Osteoblast (primary cell): ENCODE measurements at regions not wholly inside any gene's neighbourhood (a gene's known extent, or its start where the extent isn't known, plus 50 kb on each side); places are given as distances from the start of the nearest gene placed in this dataset.

Experiments
- DNase-seq: peaks from one replicate; pipeline ENCODE4 v3.0.0; 2011; ENCODE audit warnings: low spot score, mixed read lengths; ENCODE audit not compliant: insufficient read length; ENCODE audit errors: missing footprints
- H2AFZ ChIP-seq: 2 replicates; pipeline ENCODE4 v1.6.0; 2011; ENCODE audit warnings: mild to moderate bottlenecking, low read length
- H3K27ac ChIP-seq: 2 replicates; pipeline ENCODE4 v1.5.1; 2011; ENCODE audit warnings: mild to moderate bottlenecking, low read depth, low read length, moderate library complexity
- H3K27me3 ChIP-seq: 2 replicates; pipeline ENCODE4 v1.6.0; 2012; ENCODE audit warnings: mild to moderate bottlenecking, control low read depth, inconsistent platforms, low read length, moderate library complexity; ENCODE audit not compliant: insufficient read depth
- H3K36me3 ChIP-seq: 2 replicates; pipeline ENCODE4 v1.5.1; 2011; ENCODE audit warnings: mild to moderate bottlenecking, low read length, control low read depth, moderate library complexity; ENCODE audit not compliant: insufficient read depth
- H3K4me1 ChIP-seq: 2 replicates; pipeline ENCODE4 v1.5.1; 2011; ENCODE audit warnings: mild to moderate bottlenecking, low read length, control low read depth, moderate library complexity; ENCODE audit not compliant: insufficient read depth
- H3K4me2 ChIP-seq: 2 replicates; pipeline ENCODE4 v1.6.0; 2011; ENCODE audit warnings: mild to moderate bottlenecking, low read length; ENCODE audit not compliant: insufficient read depth
- H3K4me3 ChIP-seq: fragments of 200-600 bp; sonication (generic); 3 replicates; pipeline ENCODE4 v1.5.1; 2012; ENCODE audit warnings: mild to moderate bottlenecking, low read length, inconsistent platforms; ENCODE audit not compliant: insufficient read depth
- H3K79me2 ChIP-seq: 2 replicates; pipeline ENCODE4 v1.6.0; 2012; ENCODE audit warnings: mild to moderate bottlenecking, low read length, control low read depth, inconsistent platforms; ENCODE audit not compliant: insufficient read depth
- H3K9me3 ChIP-seq: 2 replicates; pipeline ENCODE4 v1.5.1; 2011; ENCODE audit warnings: low read depth, low read length, control low read depth
- H4K20me1 ChIP-seq: 2 replicates; pipeline ENCODE4 v1.6.0; 2012; ENCODE audit warnings: mild to moderate bottlenecking, low read length, control low read depth; ENCODE audit not compliant: insufficient read depth
- CTCF ChIP-seq: IDR thresholded peaks from 2 replicates; pipeline ENCODE4 v1.5.1; 2011; ENCODE audit warnings: mild to moderate bottlenecking, low read depth, low read length, moderate library complexity; ENCODE audit errors: extremely low read depth

GRCh38 chr17:79304884-79305283 lies 230.3 kb downstream of the ENGASE start:
- Histone ChIP-seq H3K36me3 (no peaks in the 10 kb centered on the region), H3K4me3 (no peak overlapping the region), H3K4me1 (no peaks in the 10 kb centered on the region), H3K4me2 (no peak overlapping the region), H3K27ac (no peak overlapping the region), H3K79me2 (no peaks in the 10 kb centered on the region), H2AFZ (no peak overlapping the region), H3K9me3 (no peaks in the 10 kb centered on the region), H3K27me3 (peaks cover 15% of the 10 kb centered on the region), H4K20me1 (no peaks in the 10 kb centered on the region)
- TF ChIP-seq CTCF: no peak
- DNase-seq: no peak

- TF ChIP-seq CTCF: no peak
- H3K4me2 ChIP-seq: no peak overlapping the region
- no peak overlapping the region for H3K27ac ChIP-seq
- no peak overlapping the region for H3K4me3 ChIP-seq
- H4K20me1 ChIP-seq: no peaks in the 10 kb centered on the region
- H2AFZ ChIP-seq: no peak overlapping the region
- no peaks in the 10 kb centered on the region for H3K4me1 ChIP-seq
- H3K27me3 ChIP-seq: peaks cover 15% of the 10 kb centered on the region
- no peaks in the 10 kb centered on the region for H3K9me3 ChIP-seq
- peak; percentile 62 for DNase-seq
- no peaks in the 10 kb centered on the region for H3K79me2 ChIP-seq
- H3K36me3 ChIP-seq: no peaks in the 10 kb centered on the region
These were observed 229.1 kb downstream of the ENGASE start for GRCh38 chr17:79303641-79304205.

GRCh38 chr17:79301469-79301868 lies 226.8 kb downstream of the ENGASE start:
- no peak overlapping the region for H2AFZ ChIP-seq
- H4K20me1 ChIP-seq: no peaks in the 10 kb centered on the region
- H3K79me2 ChIP-seq: no peaks in the 10 kb centered on the region
- H3K4me2 ChIP-seq: no peak overlapping the region
- TF ChIP-seq CTCF: no peak
- no peaks in the 10 kb centered on the region for H3K4me1 ChIP-seq
- H3K4me3 ChIP-seq: no peak overlapping the region
- no peaks in the 10 kb centered on the region for H3K36me3 ChIP-seq
- DNase-seq: no peak
- H3K9me3 ChIP-seq: no peaks in the 10 kb centered on the region
- H3K27ac ChIP-seq: no peak overlapping the region
- peaks cover 15% of the 10 kb centered on the region for H3K27me3 ChIP-seq

- no peaks in the 10 kb centered on the region for H3K4me1 ChIP-seq
- DNase-seq: no peak
- no peak overlapping the region for H2AFZ ChIP-seq
- H3K27me3 ChIP-seq: peaks cover 4% of the 10 kb centered on the region
- H4K20me1 ChIP-seq: no peaks in the 10 kb centered on the region
- no peaks in the 10 kb centered on the region for H3K9me3 ChIP-seq
- H3K36me3 ChIP-seq: no peaks in the 10 kb centered on the region
- no peak overlapping the region for H3K27ac ChIP-seq
- no peak overlapping the region for H3K4me2 ChIP-seq
- no peak for TF ChIP-seq CTCF
- H3K79me2 ChIP-seq: no peaks in the 10 kb centered on the region
- no peak overlapping the region for H3K4me3 ChIP-seq
These were observed 224.7 kb downstream of the ENGASE start for GRCh38 chr17:79299349-79299748.
